H9 (cell line): ENCODE measurements at regions not wholly inside any gene's neighbourhood (a gene's known extent, or its start where the extent isn't known, plus 50 kb on each side); places are given as distances from the start of the nearest gene placed in this dataset.

Experiments used
- DNase-seq: peaks from one replicate; pipeline ENCODE4 v3.0.0-alpha.2; 2017
- H2AFZ ChIP-seq: one replicate; pipeline ENCODE4 v1.6.1; 2013; ENCODE audit warnings: mild to moderate bottlenecking, low read length, control low read depth, moderate library complexity
- H2AK5ac ChIP-seq: 2 replicates; pipeline ENCODE4 v1.6.1; 2013; ENCODE audit warnings: low read length, control low read depth, mixed read lengths; ENCODE audit not compliant: insufficient read length
- H2BK120ac ChIP-seq: one replicate; pipeline ENCODE4 v1.6.1; 2013; ENCODE audit warnings: low read depth, mild to moderate bottlenecking, low read length, control low read depth, inconsistent platforms; ENCODE audit not compliant: poor library complexity, severe bottlenecking
- H2BK12ac ChIP-seq: 2 replicates; pipeline ENCODE4 v1.6.1; 2013; ENCODE audit warnings: low read length, control low read depth, mixed read lengths, low read depth; ENCODE audit not compliant: insufficient read length
- H2BK15ac ChIP-seq: 2 replicates; pipeline ENCODE4 v1.6.1; 2013; ENCODE audit warnings: low read depth, low read length, control low read depth
- H2BK20ac ChIP-seq: one replicate; pipeline ENCODE4 v1.6.1; 2013; ENCODE audit warnings: low read depth, mild to moderate bottlenecking, low read length, control low read depth, inconsistent platforms; ENCODE audit not compliant: poor library complexity, severe bottlenecking
- H2BK5ac ChIP-seq: 2 replicates; pipeline ENCODE4 v1.6.1; 2013; ENCODE audit warnings: low read length, control low read depth, mixed read lengths; ENCODE audit not compliant: insufficient read length
- H3K14ac ChIP-seq: 2 replicates; pipeline ENCODE4 v1.6.1; 2013; ENCODE audit warnings: low read length, control low read depth; ENCODE audit not compliant: insufficient read depth
- H3K18ac ChIP-seq: 2 replicates; pipeline ENCODE4 v1.6.1; 2013; ENCODE audit warnings: low read depth, mild to moderate bottlenecking, mixed read lengths, low read length, control low read depth; ENCODE audit not compliant: insufficient read length
- H3K23ac ChIP-seq: 2 replicates; pipeline ENCODE4 v1.6.1; 2013; ENCODE audit warnings: low read length, control low read depth, mixed read lengths, low read depth; ENCODE audit not compliant: insufficient read length
- H3K23me2 ChIP-seq: 2 replicates; pipeline ENCODE4 v1.6.1; 2013; ENCODE audit warnings: low read depth, mild to moderate bottlenecking, mixed read lengths, low read length, control low read depth; ENCODE audit not compliant: insufficient read length, poor library complexity, severe bottlenecking
- H3K27ac ChIP-seq: 2 replicates; pipeline ENCODE4 v1.5.1; 2013; ENCODE audit warnings: low read length, control low read depth, mixed read lengths, low read depth; ENCODE audit not compliant: insufficient read length
- H3K27me3 ChIP-seq: 2 replicates; pipeline ENCODE4 v1.6.1; 2013; ENCODE audit warnings: low read length, control low read depth, inconsistent platforms; ENCODE audit not compliant: insufficient read depth
- H3K4ac ChIP-seq: 2 replicates; pipeline ENCODE4 v1.6.1; 2013; ENCODE audit warnings: low read depth, mild to moderate bottlenecking, control low read depth, inconsistent platforms, low read length, moderate library complexity
- H3K4me1 ChIP-seq: 2 replicates; pipeline ENCODE4 v1.6.1; 2013; ENCODE audit warnings: low read length, control low read depth, inconsistent platforms; ENCODE audit not compliant: insufficient read depth
- H3K4me2 ChIP-seq: 2 replicates; pipeline ENCODE4 v1.6.1; 2013; ENCODE audit warnings: low read length, control low read depth, mixed read lengths; ENCODE audit not compliant: insufficient read length, insufficient read depth
- H3K56ac ChIP-seq: 2 replicates; pipeline ENCODE4 v1.6.1; 2013; ENCODE audit warnings: low read depth, mild to moderate bottlenecking, mixed read lengths, low read length, control low read depth; ENCODE audit not compliant: insufficient read length
- H3K79me1 ChIP-seq: 2 replicates; pipeline ENCODE4 v1.6.1; 2013; ENCODE audit warnings: low read depth, mild to moderate bottlenecking, moderate library complexity, low read length, control low read depth, inconsistent platforms; ENCODE audit not compliant: insufficient read depth, poor library complexity, severe bottlenecking
- H3K79me2 ChIP-seq: 2 replicates; pipeline ENCODE4 v1.6.1; 2013; ENCODE audit warnings: low read length, control low read depth, inconsistent platforms; ENCODE audit not compliant: insufficient read depth
- H3K9ac ChIP-seq: 2 replicates; pipeline ENCODE4 v1.6.1; 2013; ENCODE audit warnings: low read length, control low read depth, mixed read lengths; ENCODE audit not compliant: insufficient read length; ENCODE audit errors: extremely low read depth
- H3K9me3 ChIP-seq: one replicate; pipeline ENCODE4 v1.6.1; 2013; ENCODE audit warnings: low read depth, low read length, inconsistent platforms; ENCODE audit not compliant: control insufficient read depth
- H3T11ph ChIP-seq: one replicate; pipeline ENCODE4 v1.6.1; 2013; ENCODE audit warnings: mild to moderate bottlenecking, low read length, control low read depth, inconsistent platforms
- H4K20me1 ChIP-seq: one replicate; pipeline ENCODE4 v1.6.1; 2013; ENCODE audit not compliant: control insufficient read depth, insufficient read length, insufficient read depth
- H4K5ac ChIP-seq: 2 replicates; pipeline ENCODE4 v1.6.1; 2013; ENCODE audit warnings: low read depth, mild to moderate bottlenecking, mixed read lengths, low read length, control low read depth; ENCODE audit not compliant: insufficient read length
- H4K8ac ChIP-seq: replicated peaks from 2 replicates; pipeline ENCODE4 v1.6.1; 2013; ENCODE audit warnings: low read length, control low read depth, mixed read lengths, low read depth; ENCODE audit not compliant: insufficient read length
- H4K91ac ChIP-seq: 2 replicates; pipeline ENCODE4 v1.6.1; 2013; ENCODE audit warnings: low read depth, mild to moderate bottlenecking, moderate library complexity, mixed read lengths, low read length, control low read depth; ENCODE audit not compliant: insufficient read length
- H3K27ac Mint-ChIP-seq, 3 experiments: 2 replicates in 2 of 3; 3 replicates in 1 of 3; pipeline ENCODE4 v1.8.0; 2020 to 2021; ENCODE audit warnings: mixed read lengths in 3 of 3, mild to moderate bottlenecking in 1 of 3, moderate library complexity in 1 of 3
- H3K27me3 Mint-ChIP-seq: 2 replicates; pipeline ENCODE4 v1.8.0; 2021; ENCODE audit warnings: low read depth, mild to moderate bottlenecking, moderate library complexity, mixed read lengths
- H3K36me3 Mint-ChIP-seq, 3 experiments: 2 replicates in 2 of 3; 3 replicates in 1 of 3; pipeline ENCODE4 v1.8.0; 2020 to 2021; ENCODE audit warnings: low read depth in 3 of 3, mixed read lengths in 3 of 3; ENCODE audit not compliant: insufficient read depth in 1 of 3
- H3K4me1 Mint-ChIP-seq, 2 experiments: 2 replicates each; pipeline ENCODE4 v1.8.0; 2020; ENCODE audit warnings: mixed read lengths in 2 of 2
- H3K4me3 Mint-ChIP-seq, 2 experiments: 2 replicates in 1 of 2; 3 replicates in 1 of 2; pipeline ENCODE4 v1.8.0; 2020 to 2021; ENCODE audit warnings: mild to moderate bottlenecking in 2 of 2, mixed read lengths in 2 of 2, moderate library complexity in 1 of 2
- H3K9me3 Mint-ChIP-seq, 2 experiments: 2 replicates in 1 of 2; 3 replicates in 1 of 2; pipeline ENCODE4 v1.8.0; 2020; ENCODE audit warnings: mild to moderate bottlenecking in 2 of 2, mixed read lengths in 2 of 2, moderate library complexity in 1 of 2
- WGBS: extraction: QIAGEN DNeasy Blood & Tissue Kit; methylation state at CpG from one replicate; pipeline ENCODE4 v1.1.7; 2013; ENCODE audit warnings: missing lambda C conversion rate, low lambda C conversion rate, mixed read lengths; ENCODE audit not compliant: insufficient read length; ENCODE audit errors: extremely low coverage; 5-methylcytosine and 5-hydroxymethylcytosine counted together
- TF ChIP-seq, protein P1 (sequence below): fragments of 200-600 bp; sonication (generic); conservative IDR thresholded peaks from 3 replicates; pipeline ENCODE4 v1.8.0; 2021; ENCODE audit warnings: antibody characterized with exemption, mild to moderate bottlenecking

DNA sequence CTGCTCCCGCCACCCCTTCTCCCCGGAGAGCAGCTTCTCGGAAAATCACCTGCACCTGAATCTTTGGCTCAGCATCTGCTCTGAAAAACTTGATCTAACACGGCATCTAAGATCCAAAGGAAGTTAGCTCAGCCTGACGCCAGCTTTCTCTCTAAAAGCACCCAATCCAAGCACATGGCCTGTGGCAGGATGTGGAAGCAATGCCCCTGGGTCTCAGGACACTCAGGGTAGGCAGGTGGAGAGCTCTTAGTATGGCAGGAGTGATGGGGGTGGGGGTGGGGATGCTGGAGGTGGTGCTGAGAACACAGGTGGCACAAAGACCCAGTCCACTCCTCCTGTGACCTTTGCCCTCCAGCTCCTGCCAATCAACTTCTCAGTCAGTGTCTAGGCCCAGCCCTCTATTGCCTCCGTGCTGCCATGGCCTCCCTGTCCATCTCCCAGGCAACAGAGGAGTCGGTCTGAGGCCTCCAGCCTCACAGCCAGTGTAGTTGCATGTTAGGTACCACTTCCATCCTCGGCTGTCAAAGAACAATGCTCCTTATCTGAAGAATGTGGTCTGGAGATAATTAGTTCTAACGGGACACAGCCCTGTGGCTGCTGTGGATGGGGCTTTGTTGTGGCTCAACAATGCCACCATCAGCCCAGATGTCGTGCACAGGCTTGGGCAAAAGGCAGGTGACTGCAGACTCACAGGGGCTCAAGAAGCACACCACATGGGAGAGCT lies 180.0 kb upstream of the C14orf180 start:
- peaks cover 24 to 34% of the 10 kb centered on the region in 2 experiments for H3K9me3 Mint-ChIP-seq
- Histone ChIP-seq H2BK12ac (no peak overlapping the region), H2AK5ac (no peak overlapping the region), H4K91ac (no peak overlapping the region), H3K4me2 (no peak overlapping the region), H4K20me1 (no peaks in the 10 kb centered on the region), H3K9ac (no peak overlapping the region), H2BK20ac (no peak overlapping the region), H3K27me3 (no peaks in the 10 kb centered on the region), H3K23me2 (no peaks in the 10 kb centered on the region), H4K5ac (no peak overlapping the region), H3K14ac (no peak overlapping the region), H3K18ac (no peak overlapping the region), H3K79me1 (no peaks in the 10 kb centered on the region), H3K23ac (no peak overlapping the region), H3K4ac (no peak overlapping the region), H3K4me1 (peaks cover 3% of the 10 kb centered on the region; the same call in 1 of the 2 replicates), H2BK5ac (no peak overlapping the region), H4K8ac (no peak overlapping the region), H3K27ac (no peak overlapping the region), H3T11ph (no peak overlapping the region), H3K56ac (no peak overlapping the region), H3K9me3 (no peaks in the 10 kb centered on the region), H2BK15ac (no peak overlapping the region), H2BK120ac (no peak overlapping the region), H3K79me2 (no peaks in the 10 kb centered on the region), H2AFZ (no peak overlapping the region)
- H3K4me1 Mint-ChIP-seq, result peaks cover 35 to 48% of the 10 kb centered on the region in 2 experiments
- DNase-seq, result peak; percentile 29
- no peak overlapping the region for H3K4me3 Mint-ChIP-seq
- TF ChIP-seq, protein P1, sequence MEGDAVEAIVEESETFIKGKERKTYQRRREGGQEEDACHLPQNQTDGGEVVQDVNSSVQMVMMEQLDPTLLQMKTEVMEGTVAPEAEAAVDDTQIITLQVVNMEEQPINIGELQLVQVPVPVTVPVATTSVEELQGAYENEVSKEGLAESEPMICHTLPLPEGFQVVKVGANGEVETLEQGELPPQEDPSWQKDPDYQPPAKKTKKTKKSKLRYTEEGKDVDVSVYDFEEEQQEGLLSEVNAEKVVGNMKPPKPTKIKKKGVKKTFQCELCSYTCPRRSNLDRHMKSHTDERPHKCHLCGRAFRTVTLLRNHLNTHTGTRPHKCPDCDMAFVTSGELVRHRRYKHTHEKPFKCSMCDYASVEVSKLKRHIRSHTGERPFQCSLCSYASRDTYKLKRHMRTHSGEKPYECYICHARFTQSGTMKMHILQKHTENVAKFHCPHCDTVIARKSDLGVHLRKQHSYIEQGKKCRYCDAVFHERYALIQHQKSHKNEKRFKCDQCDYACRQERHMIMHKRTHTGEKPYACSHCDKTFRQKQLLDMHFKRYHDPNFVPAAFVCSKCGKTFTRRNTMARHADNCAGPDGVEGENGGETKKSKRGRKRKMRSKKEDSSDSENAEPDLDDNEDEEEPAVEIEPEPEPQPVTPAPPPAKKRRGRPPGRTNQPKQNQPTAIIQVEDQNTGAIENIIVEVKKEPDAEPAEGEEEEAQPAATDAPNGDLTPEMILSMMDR, result no peak
- peaks cover 11 to 33% (median 11%) of the 10 kb centered on the region in 3 experiments for H3K36me3 Mint-ChIP-seq
- H3K27ac Mint-ChIP-seq, result no peak overlapping the region
- H3K27me3 Mint-ChIP-seq, result peaks cover 6% of the 10 kb centered on the region; the same call in 1 of the 2 replicates
- WGBS, result no CpG with 5 or more reads among the region's 10 CpGs
